Astrocyte (in vitro differentiated cells and primary cell): ENCODE measurements at regions not wholly inside any gene's neighbourhood (a gene's known extent, or its start where the extent isn't known, plus 50 kb on each side); places are given as distances from the start of the nearest gene placed in this dataset.
A peak's percentile ranks its signal among the peaks of the same experiment; 100 is the strongest.

Source experiments
- DNase-seq: peaks from one replicate; pipeline ENCODE4 v3.0.0-alpha.2; 2010; ENCODE audit warnings: low read depth
- FAIRE-seq: peaks from 2 replicates; lab custom pipeline; 2011; peaks lifted over from hg19 to GRCh38; lab: Jason Lieb, UNC
- H2AFZ ChIP-seq: 2 replicates; pipeline ENCODE4 v1.6.0; 2012; ENCODE audit warnings: low read depth, low read length, inconsistent platforms
- H3K27ac ChIP-seq: 2 replicates; pipeline ENCODE4 v1.5.1; 2011; ENCODE audit warnings: low read depth, low read length, inconsistent platforms
- H3K27me3 ChIP-seq: 2 replicates; pipeline ENCODE4 v1.6.0; 2011; ENCODE audit warnings: low read length, inconsistent platforms; ENCODE audit not compliant: insufficient read depth
- H3K36me3 ChIP-seq: 2 replicates; pipeline ENCODE4 v1.5.1; 2011; ENCODE audit warnings: low read length, inconsistent platforms; ENCODE audit not compliant: insufficient read depth
- H3K4me1 ChIP-seq: 2 replicates; pipeline ENCODE4 v1.5.1; 2011; ENCODE audit warnings: low read length, inconsistent platforms; ENCODE audit not compliant: insufficient read depth
- H3K4me2 ChIP-seq: 2 replicates; pipeline ENCODE4 v1.6.0; 2012; ENCODE audit warnings: low read length, inconsistent platforms
- H3K4me3 ChIP-seq: 2 replicates; pipeline ENCODE4 v1.5.1; 2011; ENCODE audit warnings: low read depth, mild to moderate bottlenecking, low read length, inconsistent platforms; ENCODE audit not compliant: insufficient read depth
- H3K79me2 ChIP-seq: 2 replicates; pipeline ENCODE4 v1.6.0; 2012; ENCODE audit warnings: mild to moderate bottlenecking, low read length, inconsistent platforms; ENCODE audit not compliant: insufficient read depth
- H3K9ac ChIP-seq: 2 replicates; pipeline ENCODE4 v1.6.0; 2012; ENCODE audit warnings: mild to moderate bottlenecking, low read length, inconsistent platforms
- H3K9me3 ChIP-seq: 2 replicates; pipeline ENCODE4 v1.5.1; 2012; ENCODE audit warnings: low read depth, mild to moderate bottlenecking, low read length, inconsistent platforms; ENCODE audit not compliant: insufficient read depth
- H4K20me1 ChIP-seq: 2 replicates; pipeline ENCODE4 v1.6.0; 2012; ENCODE audit warnings: low read length, inconsistent platforms; ENCODE audit not compliant: insufficient read depth
- H3K27ac Mint-ChIP-seq: one replicate; pipeline ENCODE4 v1.8.0; 2021; ENCODE audit warnings: mild to moderate bottlenecking, mixed read lengths; ENCODE audit not compliant: unreplicated experiment
- H3K27me3 Mint-ChIP-seq: one replicate; pipeline ENCODE4 v1.8.0; 2021; ENCODE audit warnings: low read depth, mixed read lengths; ENCODE audit not compliant: unreplicated experiment
- H3K36me3 Mint-ChIP-seq: one replicate; pipeline ENCODE4 v1.8.0; 2021; ENCODE audit warnings: low read depth, mixed read lengths; ENCODE audit not compliant: unreplicated experiment
- H3K4me1 Mint-ChIP-seq: one replicate; pipeline ENCODE4 v1.8.0; 2021; ENCODE audit warnings: low read depth, mixed read lengths; ENCODE audit not compliant: unreplicated experiment
- H3K4me3 Mint-ChIP-seq: one replicate; pipeline ENCODE4 v1.8.0; 2021; ENCODE audit warnings: mild to moderate bottlenecking, moderate library complexity, mixed read lengths; ENCODE audit not compliant: unreplicated experiment
- H3K9me3 Mint-ChIP-seq: one replicate; pipeline ENCODE4 v1.8.0; 2021; ENCODE audit warnings: mild to moderate bottlenecking, mixed read lengths; ENCODE audit not compliant: unreplicated experiment
- EZH2 ChIP-seq: IDR thresholded peaks from 2 replicates; pipeline ENCODE4 v1.6.1; 2012; ENCODE audit warnings: mild to moderate bottlenecking, low read length, inconsistent platforms; ENCODE audit not compliant: insufficient read depth
- TF ChIP-seq, protein P1 (sequence below): IDR thresholded peaks from 2 replicates; pipeline ENCODE4 v1.5.1; 2011; ENCODE audit warnings: low read depth, mild to moderate bottlenecking, inconsistent platforms, low read length, moderate library complexity; ENCODE audit not compliant: insufficient read depth

DNA sequence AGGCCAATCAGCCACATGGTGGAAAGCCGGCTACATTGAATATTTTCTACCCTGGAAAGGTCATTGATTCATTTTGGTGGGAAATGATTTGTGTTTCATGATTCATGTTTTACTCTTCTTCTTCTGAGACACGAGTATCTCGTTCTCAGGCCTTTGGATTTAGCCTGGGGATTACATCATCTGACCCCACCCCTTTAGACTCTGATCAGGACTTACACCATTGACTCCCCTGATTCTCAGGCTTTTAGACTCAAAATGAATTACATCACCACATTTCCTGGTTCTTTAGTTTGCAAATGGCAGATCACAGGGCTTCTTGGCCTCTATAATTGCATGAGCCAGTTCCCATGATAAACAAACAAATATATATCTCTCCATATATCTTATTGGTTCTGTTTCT is 228.8 kb downstream of the ADGRG6 start:
- H3K4me2 ChIP-seq: no peak overlapping the region
- no peak for TF ChIP-seq EZH2
- TF ChIP-seq, protein P1, sequence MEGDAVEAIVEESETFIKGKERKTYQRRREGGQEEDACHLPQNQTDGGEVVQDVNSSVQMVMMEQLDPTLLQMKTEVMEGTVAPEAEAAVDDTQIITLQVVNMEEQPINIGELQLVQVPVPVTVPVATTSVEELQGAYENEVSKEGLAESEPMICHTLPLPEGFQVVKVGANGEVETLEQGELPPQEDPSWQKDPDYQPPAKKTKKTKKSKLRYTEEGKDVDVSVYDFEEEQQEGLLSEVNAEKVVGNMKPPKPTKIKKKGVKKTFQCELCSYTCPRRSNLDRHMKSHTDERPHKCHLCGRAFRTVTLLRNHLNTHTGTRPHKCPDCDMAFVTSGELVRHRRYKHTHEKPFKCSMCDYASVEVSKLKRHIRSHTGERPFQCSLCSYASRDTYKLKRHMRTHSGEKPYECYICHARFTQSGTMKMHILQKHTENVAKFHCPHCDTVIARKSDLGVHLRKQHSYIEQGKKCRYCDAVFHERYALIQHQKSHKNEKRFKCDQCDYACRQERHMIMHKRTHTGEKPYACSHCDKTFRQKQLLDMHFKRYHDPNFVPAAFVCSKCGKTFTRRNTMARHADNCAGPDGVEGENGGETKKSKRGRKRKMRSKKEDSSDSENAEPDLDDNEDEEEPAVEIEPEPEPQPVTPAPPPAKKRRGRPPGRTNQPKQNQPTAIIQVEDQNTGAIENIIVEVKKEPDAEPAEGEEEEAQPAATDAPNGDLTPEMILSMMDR: no peak
- H3K27ac ChIP-seq: no peak overlapping the region
- no peak overlapping the region for H2AFZ ChIP-seq
- H3K9me3 ChIP-seq: peaks cover under 1% of the 10 kb centered on the region
- H4K20me1 ChIP-seq: no peaks in the 10 kb centered on the region
- DNase-seq: no peak
- Mint-ChIP-seq H3K9me3 (peaks cover 10% of the 10 kb centered on the region), H3K36me3 (no peaks in the 10 kb centered on the region), H3K4me3 (no peak overlapping the region), H3K27me3 (no peaks in the 10 kb centered on the region), H3K4me1 (peaks cover 22% of the 10 kb centered on the region), H3K27ac (peak overlapping the region; percentile 75)
- no peaks in the 10 kb centered on the region for H3K36me3 ChIP-seq
- no peaks in the 10 kb centered on the region for H3K79me2 ChIP-seq
- H3K27me3 ChIP-seq: peaks cover 2% of the 10 kb centered on the region
- no peak overlapping the region for H3K9ac ChIP-seq
- FAIRE-seq: no peak
- peaks cover 7% of the 10 kb centered on the region for H3K4me1 ChIP-seq
- no peak overlapping the region for H3K4me3 ChIP-seq

DNA sequence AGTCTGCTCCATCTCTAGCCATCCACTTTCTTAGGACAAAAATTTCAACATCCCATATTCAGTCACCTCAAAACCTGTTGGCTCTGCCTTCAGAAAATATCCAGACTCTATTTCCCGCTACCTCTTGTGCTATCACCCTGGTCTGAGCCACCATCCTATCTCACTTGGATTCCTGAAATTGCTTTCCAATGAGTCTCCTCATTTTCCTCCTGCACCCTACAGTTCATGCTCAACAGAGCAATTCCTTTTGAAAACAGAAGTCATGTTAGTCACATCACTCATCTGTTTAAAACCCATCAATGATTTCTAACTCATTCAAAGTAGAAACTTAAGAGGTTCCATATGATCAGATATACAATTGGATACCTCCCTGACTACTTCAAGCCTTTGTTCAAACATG is 229.9 kb downstream of the ADGRG6 start:
- Mint-ChIP-seq H3K27ac (peak overlapping the region; percentile 75), H3K4me1 (peaks cover 22% of the 10 kb centered on the region), H3K27me3 (no peaks in the 10 kb centered on the region), H3K36me3 (no peaks in the 10 kb centered on the region), H3K9me3 (peaks cover 11% of the 10 kb centered on the region), H3K4me3 (no peak overlapping the region)
- TF ChIP-seq EZH2: no peak
- TF ChIP-seq, protein P1: no peak
- Histone ChIP-seq H2AFZ (no peak overlapping the region), H3K9me3 (peaks cover 3% of the 10 kb centered on the region), H3K27me3 (no peaks in the 10 kb centered on the region), H3K9ac (no peak overlapping the region), H3K4me2 (peak overlapping the region; percentile 34), H3K79me2 (no peaks in the 10 kb centered on the region), H3K4me3 (no peak overlapping the region), H3K27ac (peak overlapping the region; percentile 18), H4K20me1 (no peaks in the 10 kb centered on the region), H3K4me1 (peaks cover 7% of the 10 kb centered on the region), H3K36me3 (no peaks in the 10 kb centered on the region)
- DNase-seq (peak; percentile 46), FAIRE-seq (no peak)

DNA sequence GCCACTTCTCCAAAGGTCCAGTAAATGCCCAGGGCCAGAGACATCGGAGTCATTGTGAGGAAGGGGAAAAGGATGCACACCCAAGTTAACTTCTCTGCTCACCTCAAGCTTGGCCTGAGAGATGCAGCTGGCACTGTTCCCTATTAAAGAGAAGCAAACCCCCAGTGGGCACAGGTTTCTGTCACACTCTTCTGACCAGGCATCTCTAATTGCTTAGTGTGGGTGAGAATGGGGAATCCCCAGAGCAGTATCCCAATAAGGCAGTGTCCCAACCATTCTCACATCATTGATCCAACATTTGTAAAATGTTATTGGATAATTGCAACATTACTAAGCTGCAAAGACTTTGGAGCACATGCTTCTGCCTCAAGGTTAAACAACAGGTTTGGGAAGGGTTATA is 232.3 kb downstream of the ADGRG6 start:
- peaks cover 7% of the 10 kb centered on the region for H3K4me1 ChIP-seq
- no peak overlapping the region for H3K4me3 Mint-ChIP-seq
- peaks cover 14% of the 10 kb centered on the region for H3K9me3 Mint-ChIP-seq
- no peak overlapping the region for H2AFZ ChIP-seq
- no peaks in the 10 kb centered on the region for H3K36me3 Mint-ChIP-seq
- TF ChIP-seq, protein P1: no peak
- TF ChIP-seq EZH2: no peak
- H3K9me3 ChIP-seq: peaks cover 3% of the 10 kb centered on the region
- no peak overlapping the region for H3K9ac ChIP-seq
- no peaks in the 10 kb centered on the region for H3K36me3 ChIP-seq
- no peak overlapping the region for H3K4me2 ChIP-seq
- peaks cover 22% of the 10 kb centered on the region for H3K4me1 Mint-ChIP-seq
- no peak overlapping the region for H3K27ac Mint-ChIP-seq
- no peaks in the 10 kb centered on the region for H4K20me1 ChIP-seq
- DNase-seq (no peak), FAIRE-seq (no peak)
- no peak overlapping the region for H3K4me3 ChIP-seq
- no peaks in the 10 kb centered on the region for H3K27me3 Mint-ChIP-seq
- no peak overlapping the region for H3K27ac ChIP-seq
- H3K79me2 ChIP-seq: no peaks in the 10 kb centered on the region
- no peaks in the 10 kb centered on the region for H3K27me3 ChIP-seq
